ENCODE measurements at regions not wholly inside any gene's neighbourhood (a gene's known extent, or its start where the extent isn't known, plus 50 kb on each side); places are given as distances from the start of the nearest gene placed in this dataset.

GRCh38 chr2:126253669-126254068, 402.3 kb upstream of the GYPC start:
- no peak for TF ChIP-seq CTCF (IDR thresholded peaks at IDR 0.05 in 4 of 5, conservative IDR thresholded peaks at IDR 0.05 in 1 of 5)
- TF ChIP-seq POLR2A (IDR thresholded peaks at IDR 0.05) = no peak

Measured in gastrocnemius medialis (tissue), 4 donors.